ENCODE measurements at regions not wholly inside any gene's neighbourhood (a gene's known extent, or its start where the extent isn't known, plus 50 kb on each side); places are given as distances from the start of the nearest gene placed in this dataset.
"Not testable (repeated sequence)": the region's sequence is repeated elsewhere in the genome, so short reads cannot be mapped to it uniquely, and the experiment has no call there.

GRCh38 chr6:112936504-112936903 is 589.4 kb downstream of the RFPL4B start:
- Histone ChIP-seq H4K20me1 (ENCODE audit: insufficient read depth, low read length) (no peaks in the 10 kb centered on the region), H3K9me2 (ENCODE audit: low read depth, low read length) (no peaks in the 10 kb centered on the region), H2AFZ (ENCODE audit: low read length) (no peak overlapping the region), H3K4me2 (ENCODE audit: low read length) (no peak overlapping the region), H3K27me3 (ENCODE audit: insufficient read depth, low read length) (no peaks in the 10 kb centered on the region), H3K9me3 (ENCODE audit: low read length) (no peaks in the 10 kb centered on the region), H3F3A (ENCODE audit: insufficient read depth, low read length) (no peaks in the 10 kb centered on the region), H3K4me1 (ENCODE audit: insufficient read depth, low read length, severe bottlenecking) (no peaks in the 10 kb centered on the region), H3K4me3 (ENCODE audit: low read depth, low read length, poor library complexity, severe bottlenecking) (no peak overlapping the region), H3K9ac (ENCODE audit: low read length) (no peak overlapping the region), H3K36me3 (ENCODE audit: insufficient read depth, low read length) (no peaks in the 10 kb centered on the region), H3K79me2 (ENCODE audit: insufficient read depth, low read length) (no peaks in the 10 kb centered on the region), H3K27ac (ENCODE audit: low read depth, low read length, poor library complexity, severe bottlenecking) (no peak overlapping the region)
- TF ChIP-seq EZH2 (IDR thresholded peaks at IDR 0.05; ENCODE audit: borderline replicate concordance, low read length) (no peak), CTCF (IDR thresholded peaks at IDR 0.05; ENCODE audit: low read length) (no peak)

GRCh38 chr6:112937690-112938089 is 590.6 kb downstream of the RFPL4B start:
- H3K36me3 ChIP-seq (ENCODE audit: insufficient read depth, low read length); H3K9me3 ChIP-seq (ENCODE audit: low read length); H2AFZ ChIP-seq (ENCODE audit: low read length); H3K79me2 ChIP-seq (ENCODE audit: insufficient read depth, low read length); H3K9ac ChIP-seq (ENCODE audit: low read length); H3K4me1 ChIP-seq (ENCODE audit: insufficient read depth, low read length, severe bottlenecking); H3K4me3 ChIP-seq (ENCODE audit: low read depth, low read length, poor library complexity, severe bottlenecking); H3F3A ChIP-seq (ENCODE audit: insufficient read depth, low read length); H3K4me2 ChIP-seq (ENCODE audit: low read length); H3K27me3 ChIP-seq (ENCODE audit: insufficient read depth, low read length); H3K27ac ChIP-seq (ENCODE audit: low read depth, low read length, poor library complexity, severe bottlenecking); H3K9me2 ChIP-seq (ENCODE audit: low read depth, low read length); H4K20me1 ChIP-seq (ENCODE audit: insufficient read depth, low read length): not testable (repeated sequence)

GRCh38 chr6:112938650-112939049 is 591.5 kb downstream of the RFPL4B start:
- no peaks in the 10 kb centered on the region for H3K27me3 ChIP-seq (ENCODE audit: insufficient read depth, low read length)

More at GRCh38 chr6:112938650-112939049, 591.5 kb downstream of the RFPL4B start:
- no peaks in the 10 kb centered on the region for H3F3A ChIP-seq (ENCODE audit: insufficient read depth, low read length)
- H3K9ac ChIP-seq (ENCODE audit: low read length): no peak overlapping the region
- H3K4me2 ChIP-seq (ENCODE audit: low read length): no peak overlapping the region
- H4K20me1 ChIP-seq (ENCODE audit: insufficient read depth, low read length): no peaks in the 10 kb centered on the region
- no peaks in the 10 kb centered on the region for H3K4me1 ChIP-seq (ENCODE audit: insufficient read depth, low read length, severe bottlenecking)
- H3K9me3 ChIP-seq (ENCODE audit: low read length): no peaks in the 10 kb centered on the region
- no peaks in the 10 kb centered on the region for H3K9me2 ChIP-seq (ENCODE audit: low read depth, low read length)
- H3K27ac ChIP-seq (ENCODE audit: low read depth, low read length, poor library complexity, severe bottlenecking): no peak overlapping the region
- no peaks in the 10 kb centered on the region for H3K36me3 ChIP-seq (ENCODE audit: insufficient read depth, low read length)
- no peaks in the 10 kb centered on the region for H3K79me2 ChIP-seq (ENCODE audit: insufficient read depth, low read length)
- no peak overlapping the region for H2AFZ ChIP-seq (ENCODE audit: low read length)
- no peak overlapping the region for H3K4me3 ChIP-seq (ENCODE audit: low read depth, low read length, poor library complexity, severe bottlenecking)
- TF ChIP-seq CTCF (IDR thresholded peaks at IDR 0.05; ENCODE audit: low read length): no peak
- no peak for TF ChIP-seq EZH2 (IDR thresholded peaks at IDR 0.05; ENCODE audit: borderline replicate concordance, low read length)
